ENCODE measurements at regions not wholly inside any gene's neighbourhood (a gene's known extent, or its start where the extent isn't known, plus 50 kb on each side); places are given as distances from the start of the nearest gene placed in this dataset.
"Not testable (repeated sequence)": the region's sequence is repeated elsewhere in the genome, so short reads cannot be mapped to it uniquely, and the experiment has no call there.

- Histone ChIP-seq H3K27me3 (replicated peaks; ENCODE audit: control insufficient read depth, insufficient read depth, low read length) (no peaks in the 10 kb centered on the region), H3K36me3 (ENCODE audit: control insufficient read depth, insufficient read depth, low read length) (no peaks in the 10 kb centered on the region), H3K4me3 (ENCODE audit: low read depth, low read length) (no peak overlapping the region), H3K4me1 (no peaks in the 10 kb centered on the region), H3K9me3 (no peaks in the 10 kb centered on the region; the same call in 1 of the 2 replicates)
- ChIA-PET POLR2A (no interaction called here), CTCF (no interaction called here)
- Mint-ChIP-seq H3K9me3 (ENCODE audit: unreplicated experiment) (peaks cover 43% of the 10 kb centered on the region), H3K4me3 (ENCODE audit: unreplicated experiment) (no peak overlapping the region), H3K36me3 (ENCODE audit: insufficient read depth, unreplicated experiment) (no peaks in the 10 kb centered on the region), H3K27me3 (ENCODE audit: insufficient read depth, unreplicated experiment) (no peaks in the 10 kb centered on the region), H3K4me1 (ENCODE audit: low read depth, unreplicated experiment) (no peaks in the 10 kb centered on the region), H3K27ac (ENCODE audit: unreplicated experiment) (no peak overlapping the region)
- DNase-seq: no peak
- intact Hi-C loops (cut with micrococcal nuclease; ENCODE audit: unreplicated experiment): no loop called here
- no peak for TF ChIP-seq CTCF (IDR thresholded peaks at IDR 0.05; ENCODE audit: insufficient read depth in 1 of 2, low read depth in 1 of 2, low read length in 1 of 2, severe bottlenecking in 1 of 2, unreplicated experiment in 1 of 2)
- BruUV-seq (replicated peaks): no TSS peak
These were observed 213.6 kb upstream of the KCNN2 start for GRCh38 chr5:114148253-114148652.

- H3K36me3 Mint-ChIP-seq (ENCODE audit: insufficient read depth, unreplicated experiment); POLR2A ChIA-PET: not testable (repeated sequence)
- H3K9me3 Mint-ChIP-seq (ENCODE audit: unreplicated experiment): peaks cover 44% of the 10 kb centered on the region
These were observed 213.1 kb upstream of the KCNN2 start for GRCh38 chr5:114148728-114149127.

GRCh38 chr5:114152656-114153360, 209.1 kb upstream of the KCNN2 start:
- no TSS peak for BruUV-seq (replicated peaks)
- no peak overlapping the region for H3K4me3 Mint-ChIP-seq (ENCODE audit: unreplicated experiment)
- POLR2A ChIA-PET: no interaction called here

More at GRCh38 chr5:114148728-114149127, 213.1 kb upstream of the KCNN2 start:
- H3K4me3 Mint-ChIP-seq (ENCODE audit: unreplicated experiment); H3K27me3 ChIP-seq (replicated peaks; ENCODE audit: control insufficient read depth, insufficient read depth, low read length); H3K4me1 Mint-ChIP-seq (ENCODE audit: low read depth, unreplicated experiment); H3K4me1 ChIP-seq; H3K36me3 ChIP-seq (ENCODE audit: control insufficient read depth, insufficient read depth, low read length); intact Hi-C loops (cut with micrococcal nuclease; ENCODE audit: unreplicated experiment); DNase-seq; H3K27ac Mint-ChIP-seq (ENCODE audit: unreplicated experiment); BruUV-seq (replicated peaks); H3K27me3 Mint-ChIP-seq (ENCODE audit: insufficient read depth, unreplicated experiment); H3K4me3 ChIP-seq (ENCODE audit: low read depth, low read length); CTCF ChIA-PET; H3K9me3 ChIP-seq: not testable (repeated sequence)

More at GRCh38 chr5:114152656-114153360, 209.1 kb upstream of the KCNN2 start:
- Histone ChIP-seq H3K36me3 (ENCODE audit: control insufficient read depth, insufficient read depth, low read length) (no peaks in the 10 kb centered on the region), H3K27me3 (replicated peaks; ENCODE audit: control insufficient read depth, insufficient read depth, low read length) (no peaks in the 10 kb centered on the region), H3K4me1 (no peaks in the 10 kb centered on the region), H3K9me3 (no peaks in the 10 kb centered on the region; the same call in 1 of the 2 replicates), H3K4me3 (ENCODE audit: low read depth, low read length) (no peak overlapping the region)
- Mint-ChIP-seq H3K36me3 (ENCODE audit: insufficient read depth, unreplicated experiment) (no peaks in the 10 kb centered on the region), H3K27me3 (ENCODE audit: insufficient read depth, unreplicated experiment) (no peaks in the 10 kb centered on the region), H3K27ac (ENCODE audit: unreplicated experiment) (no peak overlapping the region), H3K4me1 (ENCODE audit: low read depth, unreplicated experiment) (no peaks in the 10 kb centered on the region), H3K9me3 (ENCODE audit: unreplicated experiment) (peaks cover 40% of the 10 kb centered on the region)
- CTCF ChIA-PET: no interaction called here
- no peak for DNase-seq
- TF ChIP-seq CTCF (IDR thresholded peaks at IDR 0.05; ENCODE audit: insufficient read depth in 1 of 2, low read depth in 1 of 2, low read length in 1 of 2, severe bottlenecking in 1 of 2, unreplicated experiment in 1 of 2): no peak
- intact Hi-C loops (cut with micrococcal nuclease; ENCODE audit: unreplicated experiment): no loop called here
